ENCODE measurements at regions not wholly inside any gene's neighbourhood (a gene's known extent, or its start where the extent isn't known, plus 50 kb on each side); places are given as distances from the start of the nearest gene placed in this dataset.

GRCh38 chr3:146895026-146895749, 290.0 kb upstream of the PLSCR5 start:
- no peak for DNase-seq

DNA sequence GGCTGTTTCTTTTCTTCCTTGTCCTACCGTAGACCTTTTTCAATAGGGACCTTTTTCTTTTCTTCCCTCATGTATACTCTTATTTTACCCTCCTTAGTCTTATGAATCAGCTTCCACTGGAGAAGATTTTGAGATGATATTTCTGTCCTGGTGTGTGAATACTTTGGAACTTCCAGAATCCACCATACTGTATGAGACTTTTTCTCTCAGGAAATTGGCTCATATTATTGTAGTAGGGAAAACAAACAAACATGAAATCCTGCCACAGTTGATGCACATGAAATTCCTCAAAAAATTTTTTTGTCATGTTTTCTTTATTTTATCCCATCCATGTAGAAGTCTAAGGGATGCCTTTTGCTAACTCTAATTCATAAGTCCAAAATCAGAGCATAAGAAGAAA, 289.3 kb upstream of the PLSCR5 start:
- DNase-seq = no peak

DNA sequence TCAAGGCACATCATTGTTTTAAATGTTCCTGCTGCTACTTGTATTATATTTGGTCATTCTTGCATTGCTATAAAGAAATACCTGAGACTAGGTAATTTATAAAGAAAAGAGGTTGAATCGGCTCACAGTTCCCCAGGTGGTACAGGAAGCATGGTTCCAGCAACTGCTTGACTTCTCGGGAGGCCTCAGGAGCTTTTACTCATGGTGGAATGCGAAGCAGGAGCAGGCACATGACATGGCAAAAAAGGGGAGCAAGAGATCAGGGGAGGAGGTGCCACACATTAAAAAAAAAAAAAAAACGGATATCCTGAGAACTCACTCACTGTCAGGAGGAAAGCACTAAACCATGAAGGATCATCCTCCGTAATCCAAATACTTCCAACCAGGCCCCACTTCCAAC, 286.9 kb upstream of the PLSCR5 start:
- no peak for DNase-seq

- DNase-seq = no peak
Measured at GRCh38 chr3:146889626-146890025, 284.5 kb upstream of the PLSCR5 start.

DNA sequence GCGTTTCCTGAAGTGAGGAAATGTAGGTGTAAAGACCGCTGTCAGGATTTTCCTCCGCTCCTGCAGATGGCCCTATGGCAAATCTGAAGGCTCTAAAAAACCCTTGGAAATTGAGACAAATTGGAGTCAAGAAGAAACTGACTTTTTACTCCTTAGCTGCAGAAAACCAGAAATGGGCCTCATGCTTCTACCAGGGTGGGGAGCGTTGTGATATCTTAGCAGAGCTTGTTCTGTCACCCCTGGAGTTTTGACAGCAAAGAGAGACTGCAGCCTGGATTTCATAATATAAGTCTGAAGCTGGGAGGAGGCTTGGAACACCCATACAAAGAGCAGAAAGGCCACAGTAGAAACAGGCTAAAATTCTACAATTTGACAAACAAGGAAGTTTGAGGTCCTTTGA, 283.0 kb upstream of the PLSCR5 start:
- DNase-seq = no peak

DNA sequence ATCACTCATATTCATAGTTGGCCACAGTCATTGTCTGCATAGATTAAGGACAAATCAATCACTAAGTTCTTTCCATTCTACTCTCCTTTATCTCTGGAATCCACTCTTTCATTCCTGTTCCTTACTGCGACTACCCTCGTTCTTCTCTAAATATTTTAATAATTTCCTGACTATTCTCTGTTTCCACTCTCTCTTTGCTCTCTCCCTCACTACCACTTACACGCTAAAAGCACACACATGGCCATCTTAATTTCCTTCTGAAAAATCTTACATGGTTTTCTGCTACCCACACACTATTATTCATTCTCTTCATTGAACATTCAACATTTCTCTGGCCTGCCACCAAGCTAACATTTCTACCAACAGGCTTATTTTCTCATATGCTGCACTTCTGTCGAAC, 279.6 kb upstream of the PLSCR5 start:
- no peak for DNase-seq

GRCh38 chr3:146884296-146884695, 279.1 kb upstream of the PLSCR5 start:
- DNase-seq = no peak

GRCh38 chr3:146883288-146883687, 278.1 kb upstream of the PLSCR5 start:
- no peak for DNase-seq

- DNase-seq = no peak
Measured at GRCh38 chr3:146881966-146882760, 277.0 kb upstream of the PLSCR5 start.

- no peak for DNase-seq
Measured at GRCh38 chr3:146881356-146881755, 276.2 kb upstream of the PLSCR5 start.

DNA sequence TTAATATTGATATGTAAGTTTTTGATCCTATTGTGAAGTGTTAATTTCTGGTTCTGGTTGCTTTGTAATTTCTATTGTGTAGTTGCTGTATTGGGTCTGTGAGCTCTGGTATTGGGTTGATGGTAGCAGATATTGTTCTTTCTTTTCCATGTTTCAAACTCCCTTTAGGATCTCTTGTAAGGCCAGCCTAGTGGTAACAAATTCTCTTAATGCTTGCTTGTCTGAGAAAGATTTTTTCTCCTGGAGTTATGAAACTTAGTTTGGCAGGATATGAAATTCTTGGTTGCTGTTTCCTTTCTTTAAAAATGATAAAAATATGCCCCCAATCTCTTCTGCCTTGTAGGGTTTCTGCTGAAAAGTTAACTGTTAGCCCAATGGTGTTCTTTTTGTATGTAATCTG, 268.6 kb upstream of the PLSCR5 start:
- no peak for DNase-seq

- no peak for DNase-seq
Measured at GRCh38 chr3:146865175-146865755, 260.1 kb upstream of the PLSCR5 start.

DNA sequence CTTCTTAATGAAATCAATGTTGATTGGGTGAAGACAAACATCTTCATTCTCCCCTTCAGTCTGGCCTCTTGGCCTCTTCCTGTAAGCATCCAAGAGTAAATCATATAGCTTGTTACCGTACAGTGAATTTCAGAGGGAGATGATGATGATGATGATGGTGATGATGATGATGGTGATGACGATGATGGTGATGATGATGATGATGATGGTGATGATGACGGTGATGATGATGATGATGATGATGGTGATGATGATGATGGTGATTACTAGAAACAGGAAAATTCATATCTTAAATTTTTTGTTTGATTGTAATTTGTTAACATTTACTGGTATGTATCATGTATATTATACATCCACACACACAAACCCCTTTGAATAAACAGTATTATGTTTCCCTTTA, 256.1 kb upstream of the PLSCR5 start:
- no peak for DNase-seq

- DNase-seq = no peak
Measured at GRCh38 chr3:146854523-146854922, 249.4 kb upstream of the PLSCR5 start.

DNA sequence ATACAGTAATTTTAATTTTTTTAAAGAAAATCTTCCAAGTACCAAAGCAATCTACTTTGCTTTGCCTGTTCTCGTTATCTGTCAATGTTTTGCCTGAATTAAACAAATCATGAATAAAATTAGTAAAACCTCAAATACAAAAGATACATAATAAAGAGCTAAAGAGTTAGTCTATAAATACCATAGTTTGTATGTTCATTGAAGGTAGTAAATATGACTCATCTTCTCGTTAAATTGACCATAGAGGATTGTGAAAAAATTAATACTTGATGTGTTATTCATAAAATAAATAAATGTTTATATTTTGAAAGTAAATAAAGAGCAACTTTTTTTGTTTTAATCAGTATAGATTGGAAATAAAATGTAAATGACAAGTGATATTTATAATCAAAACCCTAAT, 246.5 kb upstream of the PLSCR5 start:
- DNase-seq = no peak

GRCh38 chr3:146845361-146845760, 240.2 kb upstream of the PLSCR5 start:
- DNase-seq = no peak

- DNase-seq = no peak
Measured at GRCh38 chr3:146843476-146843875, 238.3 kb upstream of the PLSCR5 start.

- DNase-seq = no peak
Measured at GRCh38 chr3:146839727-146840375, 234.7 kb upstream of the PLSCR5 start.

DNA sequence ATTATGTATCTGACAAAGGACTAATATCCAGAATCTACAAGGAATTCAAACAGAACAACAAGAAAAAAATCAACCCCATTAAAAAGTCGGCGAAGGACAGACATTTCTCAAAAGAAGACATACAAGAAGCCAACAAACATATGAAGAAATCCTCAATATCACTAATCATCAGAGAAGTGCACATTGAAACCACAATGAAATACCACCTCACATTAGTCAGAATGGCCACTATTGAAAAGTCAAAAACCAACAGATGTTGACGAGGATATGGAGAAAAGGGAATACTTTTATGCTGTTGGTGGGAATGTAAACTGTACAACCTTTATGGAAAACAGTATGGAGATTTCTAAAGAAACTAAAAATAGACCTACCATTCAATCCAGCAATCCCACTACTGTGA, 233.1 kb upstream of the PLSCR5 start:
- DNase-seq = no peak

DNA sequence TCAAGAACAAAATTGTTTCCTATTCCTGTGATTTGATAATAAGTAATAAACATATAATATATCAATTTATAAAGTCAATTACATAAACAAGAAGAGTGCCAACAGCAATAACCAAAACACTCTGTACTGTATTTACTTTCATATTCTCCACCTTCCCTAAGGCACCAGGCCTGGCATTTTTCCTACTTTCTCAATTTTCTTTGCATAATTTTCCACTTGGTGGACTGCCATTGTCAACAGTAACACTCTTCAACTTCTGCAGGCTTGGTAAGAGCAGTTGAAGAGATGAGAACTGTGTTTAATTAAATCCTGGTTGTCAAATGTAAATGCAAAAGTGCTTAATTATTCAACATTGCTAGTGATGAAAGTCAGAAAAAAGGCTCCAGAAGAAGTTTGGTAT, 229.8 kb upstream of the PLSCR5 start:
- DNase-seq = no peak

GRCh38 chr3:146832857-146833458, 227.8 kb upstream of the PLSCR5 start:
- DNase-seq = no peak

DNA sequence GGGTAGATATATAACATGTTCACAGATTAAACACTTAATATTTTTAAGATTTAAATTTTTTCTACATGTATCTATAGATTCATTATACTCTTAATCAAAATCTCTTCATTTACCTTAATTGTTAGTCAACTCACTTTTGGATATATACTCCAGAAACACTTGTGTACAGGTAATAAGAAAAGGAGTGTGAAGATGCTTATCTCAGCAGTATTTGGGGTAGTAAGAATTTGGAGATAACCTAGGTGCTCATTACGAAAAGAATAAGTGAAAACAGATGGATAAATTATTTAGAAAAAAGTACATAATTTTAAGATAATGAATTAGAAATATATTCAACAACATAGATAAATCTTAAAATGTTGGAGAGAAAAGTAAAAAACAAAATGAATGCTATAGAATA, 226.5 kb upstream of the PLSCR5 start:
- DNase-seq = no peak

DNA sequence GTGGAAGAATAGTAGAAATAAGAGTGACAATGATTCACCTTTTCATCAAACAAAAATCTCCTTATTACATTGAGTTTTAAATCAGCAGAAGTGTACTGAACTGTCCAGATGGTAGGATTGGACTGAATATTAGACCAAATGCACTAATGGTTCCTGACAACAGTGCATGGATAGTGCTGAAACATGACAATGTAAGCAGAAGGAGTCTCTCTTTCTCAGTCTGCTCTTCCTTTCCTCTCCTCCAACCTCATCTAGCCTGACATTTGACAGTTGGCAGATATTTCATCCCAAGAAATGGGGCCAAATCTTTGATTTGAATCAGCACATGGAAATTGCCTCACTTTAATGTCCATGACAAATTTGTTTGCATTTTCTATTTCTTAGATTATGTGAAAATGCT, 225.1 kb upstream of the PLSCR5 start:
- DNase-seq = no peak
